SK-N-SH treated with all-trans-retinoic acid at 6 μM for 48 hours (cell line): ENCODE measurements at regions not wholly inside any gene's neighbourhood (a gene's known extent, or its start where the extent isn't known, plus 50 kb on each side); places are given as distances from the start of the nearest gene placed in this dataset.

Experiments
- ATAC-seq: fragments of 200-7000 bp; cut with Tn5 transposase; 3 replicates; pipeline ENCODE4 v1.9.1; 2020; ENCODE audit warnings: mild to moderate bottlenecking, moderate library complexity
- ARNTL ChIP-seq: fragments of 450-650 bp; formaldehyde crosslinking; IDR thresholded peaks from 2 replicates; pipeline ENCODE4 v1.5.0; 2020; ENCODE audit warnings: low read depth, mild to moderate bottlenecking, moderate library complexity, borderline replicate concordance
- BACH2 ChIP-seq: fragments of 250-450 bp; sonication (Bioruptor Pico); IDR thresholded peaks from 2 replicates; pipeline ENCODE4 v1.9.0; 2021; ENCODE audit warnings: mild to moderate bottlenecking, borderline replicate concordance
- CSDC2 ChIP-seq: fragments of 250-450 bp; sonication (Bioruptor Pico); IDR thresholded peaks from 2 replicates; pipeline ENCODE4 v1.5.0; 2020; ENCODE audit warnings: mild to moderate bottlenecking, moderate library complexity
- ESRRG ChIP-seq: fragments of 250-450 bp; sonication (Bioruptor Pico); IDR thresholded peaks from 2 replicates; pipeline ENCODE4 v1.6.1; 2021; ENCODE audit warnings: mild to moderate bottlenecking
- GLIS3 ChIP-seq: fragments of 250-450 bp; sonication (Bioruptor Pico); IDR thresholded peaks from 2 replicates; pipeline ENCODE4 v1.5.0; 2020; ENCODE audit warnings: mild to moderate bottlenecking, moderate library complexity
- ISL1 ChIP-seq: fragments of 250-450 bp; sonication (Bioruptor Pico); IDR thresholded peaks from 2 replicates; pipeline ENCODE4 v2.1.2; 2022; ENCODE audit warnings: mild to moderate bottlenecking, moderate library complexity
- OSR1 ChIP-seq: fragments of 250-450 bp; sonication (Bioruptor Pico); IDR thresholded peaks from 2 replicates; pipeline ENCODE4 v1.8.0; 2022; ENCODE audit warnings: moderate library complexity, mild to moderate bottlenecking, inconsistent platforms
- PPARA ChIP-seq: fragments of 250-450 bp; sonication (Bioruptor Pico); IDR thresholded peaks from 2 replicates; pipeline ENCODE4 v1.5.0; 2020; ENCODE audit warnings: mild to moderate bottlenecking, borderline replicate concordance
- RARB ChIP-seq: fragments of 250-450 bp; sonication (Bioruptor Pico); IDR thresholded peaks from 2 replicates; pipeline ENCODE4 v1.8.0; 2021; ENCODE audit warnings: mild to moderate bottlenecking, moderate library complexity
- SNAI2 ChIP-seq: fragments of 250-450 bp; sonication (Bioruptor Pico); IDR thresholded peaks from 2 replicates; pipeline ENCODE4 v1.5.0; 2020; ENCODE audit warnings: mild to moderate bottlenecking, moderate library complexity
- TCF4 ChIP-seq: fragments of 250-450 bp; sonication (Bioruptor Pico); IDR thresholded peaks from 2 replicates; pipeline ENCODE4 v1.8.0; 2021; ENCODE audit warnings: mild to moderate bottlenecking, moderate library complexity, borderline replicate concordance
- TOX ChIP-seq: fragments of 250-450 bp; sonication (Bioruptor Pico); IDR thresholded peaks from 2 replicates; pipeline ENCODE4 v1.8.0; 2021; ENCODE audit warnings: mild to moderate bottlenecking, moderate library complexity, borderline replicate concordance
- ZC3H10 ChIP-seq: fragments of 250-450 bp; sonication (Bioruptor Pico); IDR thresholded peaks from 2 replicates; pipeline ENCODE4 v1.5.1; 2021; ENCODE audit warnings: mild to moderate bottlenecking, moderate library complexity
- ZFP3 ChIP-seq: fragments of 250-450 bp; sonication (Bioruptor Pico); IDR thresholded peaks from 2 replicates; pipeline ENCODE4 v1.5.0; 2020; ENCODE audit warnings: mild to moderate bottlenecking, moderate library complexity
- ZFP30 ChIP-seq: fragments of 450-650 bp; formaldehyde crosslinking; IDR thresholded peaks from 2 replicates; pipeline ENCODE4 v1.5.0; 2022; ENCODE audit warnings: mild to moderate bottlenecking, moderate library complexity
- ZNF565 ChIP-seq: fragments of 450-650 bp; formaldehyde crosslinking; conservative IDR thresholded peaks from 2 replicates; pipeline ENCODE4 v1.5.0; 2020; ENCODE audit warnings: low read depth, mild to moderate bottlenecking, moderate library complexity
- ZNF70 ChIP-seq: fragments of 450-650 bp; formaldehyde crosslinking; IDR thresholded peaks from 2 replicates; pipeline ENCODE4 v1.5.0; 2020; ENCODE audit warnings: mild to moderate bottlenecking, moderate library complexity
- ZNF8 ChIP-seq: fragments of 450-650 bp; formaldehyde crosslinking; IDR thresholded peaks from 2 replicates; pipeline ENCODE4 v1.5.0; 2020; ENCODE audit warnings: mild to moderate bottlenecking, moderate library complexity
- TF ChIP-seq, protein P1 (sequence below): fragments of 250-450 bp; sonication (Bioruptor Pico); IDR thresholded peaks from 2 replicates; pipeline ENCODE4 v1.8.0; 2020; ENCODE audit warnings: mild to moderate bottlenecking, moderate library complexity, borderline replicate concordance
- TF ChIP-seq, protein P2 (sequence below): fragments of 250-450 bp; sonication (Bioruptor Pico); IDR thresholded peaks from 2 replicates; pipeline ENCODE4 v1.5.1; 2021; ENCODE audit warnings: mild to moderate bottlenecking, moderate library complexity
- TF ChIP-seq, protein P3 (sequence below): fragments of 250-450 bp; sonication (Bioruptor Pico); IDR thresholded peaks from 2 replicates; pipeline ENCODE4 v1.8.0; 2021; ENCODE audit warnings: low read depth, mild to moderate bottlenecking, moderate library complexity, borderline replicate concordance
- TF ChIP-seq, protein P4 (sequence below): fragments of 250-450 bp; sonication (Bioruptor Pico); IDR thresholded peaks from 2 replicates; pipeline ENCODE4 v1.5.1; 2020; ENCODE audit warnings: low read depth, mild to moderate bottlenecking, moderate library complexity

DNA sequence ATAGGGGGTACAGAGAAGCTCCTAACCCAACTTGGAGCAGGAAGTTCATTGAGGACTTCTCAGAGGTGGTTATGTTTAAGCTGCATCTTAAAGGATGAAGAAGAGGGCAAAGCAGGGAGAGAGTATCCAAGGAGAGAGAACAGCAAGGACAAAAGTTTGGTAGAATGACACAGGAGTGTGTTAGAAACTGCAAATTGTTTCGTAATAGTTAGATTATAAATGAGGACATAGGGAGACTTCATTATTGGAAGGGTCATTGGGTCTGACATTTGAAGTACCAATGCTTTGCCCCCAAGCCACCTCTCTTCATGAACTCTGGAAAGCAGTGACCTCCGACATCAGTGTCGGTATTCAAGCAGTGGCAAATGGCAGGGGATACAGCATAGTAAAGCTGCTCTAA lies 209.6 kb upstream of the JUN start:
- no peak for ATAC-seq
- TF ChIP-seq ESRRG (CRISPR knock-in tag), result no peak
- TF ChIP-seq, protein P1, sequence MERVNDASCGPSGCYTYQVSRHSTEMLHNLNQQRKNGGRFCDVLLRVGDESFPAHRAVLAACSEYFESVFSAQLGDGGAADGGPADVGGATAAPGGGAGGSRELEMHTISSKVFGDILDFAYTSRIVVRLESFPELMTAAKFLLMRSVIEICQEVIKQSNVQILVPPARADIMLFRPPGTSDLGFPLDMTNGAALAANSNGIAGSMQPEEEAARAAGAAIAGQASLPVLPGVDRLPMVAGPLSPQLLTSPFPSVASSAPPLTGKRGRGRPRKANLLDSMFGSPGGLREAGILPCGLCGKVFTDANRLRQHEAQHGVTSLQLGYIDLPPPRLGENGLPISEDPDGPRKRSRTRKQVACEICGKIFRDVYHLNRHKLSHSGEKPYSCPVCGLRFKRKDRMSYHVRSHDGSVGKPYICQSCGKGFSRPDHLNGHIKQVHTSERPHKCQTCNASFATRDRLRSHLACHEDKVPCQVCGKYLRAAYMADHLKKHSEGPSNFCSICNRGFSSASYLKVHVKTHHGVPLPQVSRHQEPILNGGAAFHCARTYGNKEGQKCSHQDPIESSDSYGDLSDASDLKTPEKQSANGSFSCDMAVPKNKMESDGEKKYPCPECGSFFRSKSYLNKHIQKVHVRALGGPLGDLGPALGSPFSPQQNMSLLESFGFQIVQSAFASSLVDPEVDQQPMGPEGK (CRISPR knock-in tag), result no peak
- TF ChIP-seq GLIS3 (CRISPR knock-in tag), result no peak
- TF ChIP-seq ZFP30, result no peak
- TF ChIP-seq, protein P2, sequence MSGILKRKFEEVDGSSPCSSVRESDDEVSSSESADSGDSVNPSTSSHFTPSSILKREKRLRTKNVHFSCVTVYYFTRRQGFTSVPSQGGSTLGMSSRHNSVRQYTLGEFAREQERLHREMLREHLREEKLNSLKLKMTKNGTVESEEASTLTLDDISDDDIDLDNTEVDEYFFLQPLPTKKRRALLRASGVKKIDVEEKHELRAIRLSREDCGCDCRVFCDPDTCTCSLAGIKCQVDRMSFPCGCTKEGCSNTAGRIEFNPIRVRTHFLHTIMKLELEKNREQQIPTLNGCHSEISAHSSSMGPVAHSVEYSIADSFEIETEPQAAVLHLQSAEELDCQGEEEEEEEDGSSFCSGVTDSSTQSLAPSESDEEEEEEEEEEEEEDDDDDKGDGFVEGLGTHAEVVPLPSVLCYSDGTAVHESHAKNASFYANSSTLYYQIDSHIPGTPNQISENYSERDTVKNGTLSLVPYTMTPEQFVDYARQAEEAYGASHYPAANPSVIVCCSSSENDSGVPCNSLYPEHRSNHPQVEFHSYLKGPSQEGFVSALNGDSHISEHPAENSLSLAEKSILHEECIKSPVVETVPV (CRISPR knock-in tag), result no peak
- TF ChIP-seq TOX, result no peak
- no peak for TF ChIP-seq ZNF565 (CRISPR knock-in tag)
- TF ChIP-seq ARNTL (CRISPR knock-in tag), result no peak
- no peak for TF ChIP-seq ZNF8
- TF ChIP-seq, protein P3, sequence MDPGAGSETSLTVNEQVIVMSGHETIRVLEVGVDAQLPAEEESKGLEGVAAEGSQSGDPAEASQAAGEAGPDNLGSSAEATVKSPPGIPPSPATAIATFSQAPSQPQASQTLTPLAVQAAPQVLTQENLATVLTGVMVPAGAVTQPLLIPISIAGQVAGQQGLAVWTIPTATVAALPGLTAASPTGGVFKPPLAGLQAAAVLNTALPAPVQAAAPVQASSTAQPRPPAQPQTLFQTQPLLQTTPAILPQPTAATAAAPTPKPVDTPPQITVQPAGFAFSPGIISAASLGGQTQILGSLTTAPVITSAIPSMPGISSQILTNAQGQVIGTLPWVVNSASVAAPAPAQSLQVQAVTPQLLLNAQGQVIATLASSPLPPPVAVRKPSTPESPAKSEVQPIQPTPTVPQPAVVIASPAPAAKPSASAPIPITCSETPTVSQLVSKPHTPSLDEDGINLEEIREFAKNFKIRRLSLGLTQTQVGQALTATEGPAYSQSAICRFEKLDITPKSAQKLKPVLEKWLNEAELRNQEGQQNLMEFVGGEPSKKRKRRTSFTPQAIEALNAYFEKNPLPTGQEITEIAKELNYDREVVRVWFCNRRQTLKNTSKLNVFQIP (CRISPR knock-in tag), result no peak
- TF ChIP-seq RARB (CRISPR knock-in tag), result no peak
- no peak for TF ChIP-seq CSDC2 (CRISPR knock-in tag)
- TF ChIP-seq ZNF70 (CRISPR knock-in tag), result no peak
- TF ChIP-seq ZFP3, result no peak

DNA sequence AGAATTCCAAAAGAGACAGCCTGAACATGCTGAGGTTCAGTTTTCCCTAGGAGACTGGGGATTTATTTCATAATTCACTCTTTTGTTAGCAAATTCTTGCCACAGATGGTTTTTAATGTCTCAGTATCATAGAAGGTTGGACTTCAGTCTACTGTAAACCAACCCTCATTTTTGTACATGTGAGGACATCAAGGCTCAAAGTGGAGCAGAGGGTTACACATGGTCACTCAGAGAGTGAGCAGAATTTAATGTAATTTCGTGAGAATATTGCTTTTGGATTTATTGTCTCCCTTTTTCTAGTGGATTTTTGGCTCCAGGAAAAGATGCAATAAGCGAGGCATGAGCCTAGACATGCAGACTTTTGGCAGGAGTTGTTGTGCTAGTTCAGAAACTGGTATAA lies 210.8 kb upstream of the JUN start:
- no peak for ATAC-seq
- no peak for TF ChIP-seq ZNF8
- TF ChIP-seq ZNF565 (CRISPR knock-in tag), result no peak
- TF ChIP-seq TOX, result no peak
- TF ChIP-seq OSR1 (CRISPR knock-in tag), result no peak

DNA sequence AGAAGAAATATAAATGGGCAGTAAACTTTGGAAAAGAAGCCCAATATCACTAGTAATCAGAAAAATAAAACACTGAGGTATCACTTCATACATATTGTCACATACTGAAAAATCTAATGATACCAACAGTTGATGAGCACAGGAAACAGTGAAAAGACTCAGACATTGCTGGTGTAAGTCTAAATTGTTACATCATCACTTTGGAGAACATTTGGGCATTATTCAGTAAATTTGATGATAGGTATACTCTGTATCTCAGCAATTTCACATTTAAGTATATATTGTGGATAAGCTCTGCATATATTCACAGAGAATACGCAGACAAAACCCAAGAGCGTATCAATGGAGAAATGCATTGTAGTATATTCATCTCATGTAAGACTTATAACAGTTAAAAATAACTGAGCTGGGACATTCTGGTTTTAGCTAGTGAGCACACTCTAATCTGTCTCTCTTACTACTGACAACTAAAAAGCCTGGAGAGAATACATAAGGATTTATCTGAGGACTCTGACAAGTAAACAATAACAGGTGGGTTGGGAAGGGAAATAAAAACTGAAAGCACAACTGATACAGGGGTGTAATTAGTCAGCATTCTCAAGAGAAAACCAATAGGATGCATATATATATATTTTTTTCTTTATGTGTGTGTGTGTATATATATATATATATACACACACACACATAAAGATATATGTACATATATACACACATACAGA lies 212.7 kb upstream of the JUN start:
- no peak for ATAC-seq
- TF ChIP-seq TCF4 (CRISPR knock-in tag), result no peak
- no peak for TF ChIP-seq OSR1 (CRISPR knock-in tag)
- no peak for TF ChIP-seq SNAI2 (CRISPR knock-in tag)
- TF ChIP-seq, protein P3 (CRISPR knock-in tag), result no peak
- no peak for TF ChIP-seq ESRRG (CRISPR knock-in tag)
- TF ChIP-seq ZFP3, result no peak
- TF ChIP-seq ISL1 (CRISPR knock-in tag), result no peak
- TF ChIP-seq BACH2 (CRISPR knock-in tag), result no peak
- TF ChIP-seq, protein P4, sequence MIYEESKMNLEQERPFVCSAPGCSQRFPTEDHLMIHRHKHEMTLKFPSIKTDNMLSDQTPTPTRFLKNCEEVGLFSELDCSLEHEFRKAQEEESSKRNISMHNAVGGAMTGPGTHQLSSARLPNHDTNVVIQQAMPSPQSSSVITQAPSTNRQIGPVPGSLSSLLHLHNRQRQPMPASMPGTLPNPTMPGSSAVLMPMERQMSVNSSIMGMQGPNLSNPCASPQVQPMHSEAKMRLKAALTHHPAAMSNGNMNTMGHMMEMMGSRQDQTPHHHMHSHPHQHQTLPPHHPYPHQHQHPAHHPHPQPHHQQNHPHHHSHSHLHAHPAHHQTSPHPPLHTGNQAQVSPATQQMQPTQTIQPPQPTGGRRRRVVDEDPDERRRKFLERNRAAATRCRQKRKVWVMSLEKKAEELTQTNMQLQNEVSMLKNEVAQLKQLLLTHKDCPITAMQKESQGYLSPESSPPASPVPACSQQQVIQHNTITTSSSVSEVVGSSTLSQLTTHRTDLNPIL (CRISPR knock-in tag), result no peak
- TF ChIP-seq PPARA (CRISPR knock-in tag), result no peak
- no peak for TF ChIP-seq GLIS3 (CRISPR knock-in tag)
- TF ChIP-seq ZNF8, result no peak
- TF ChIP-seq CSDC2 (CRISPR knock-in tag), result no peak
- TF ChIP-seq, protein P1 (CRISPR knock-in tag), result no peak
- no peak for TF ChIP-seq TOX
- TF ChIP-seq, protein P2 (CRISPR knock-in tag), result no peak
- no peak for TF ChIP-seq ZC3H10 (CRISPR knock-in tag)
- TF ChIP-seq ZNF70 (CRISPR knock-in tag), result no peak
- TF ChIP-seq ARNTL (CRISPR knock-in tag), result no peak
- TF ChIP-seq ZNF565 (CRISPR knock-in tag), result no peak
